Naive B cell (primary cell): ENCODE measurements at regions not wholly inside any gene's neighbourhood (a gene's known extent, or its start where the extent isn't known, plus 50 kb on each side); places are given as distances from the start of the nearest gene placed in this dataset.
"Not testable (repeated sequence)": the region's sequence is repeated elsewhere in the genome, so short reads cannot be mapped to it uniquely, and the experiment has no call there.

Source experiments
- ATAC-seq, 2 donors: fragments of 150-1000 bp; cut with Tn5 transposase; 2 replicates each; pipeline ENCODE4 v1.10.0; 2021; ENCODE audit warnings: low read depth in 2 of 2, mild to moderate bottlenecking in 2 of 2, moderate library complexity in 2 of 2
- DNase-seq: peaks from one replicate; pipeline ENCODE4 v3.0.0; 2022
- H3K27ac Mint-ChIP-seq, 6 donors: one replicate each; pipeline ENCODE4 v1.8.0; 2020 to 2022; ENCODE audit warnings: mild to moderate bottlenecking in 6 of 6, mixed read lengths in 6 of 6, moderate library complexity in 5 of 6, inconsistent platforms in 2 of 6
- H3K27me3 Mint-ChIP-seq, 3 donors: one replicate each; pipeline ENCODE4 v1.8.0; 2021 to 2022; ENCODE audit warnings: mixed read lengths in 3 of 3, mild to moderate bottlenecking in 1 of 3
- H3K36me3 Mint-ChIP-seq, 2 donors: one replicate each; pipeline ENCODE4 v1.8.0; 2020 to 2022; ENCODE audit warnings: mixed read lengths in 2 of 2, inconsistent platforms in 1 of 2, mild to moderate bottlenecking in 1 of 2
- H3K4me1 Mint-ChIP-seq, 3 donors: one replicate each; pipeline ENCODE4 v1.8.0; 2020 to 2022; ENCODE audit warnings: mixed read lengths in 3 of 3, inconsistent platforms in 1 of 3, mild to moderate bottlenecking in 1 of 3, moderate library complexity in 1 of 3
- H3K4me3 Mint-ChIP-seq, 8 donors: one replicate each; pipeline ENCODE4 v1.8.0; 2020 to 2022; ENCODE audit warnings: mild to moderate bottlenecking in 8 of 8, mixed read lengths in 8 of 8, moderate library complexity in 8 of 8, inconsistent platforms in 2 of 8
- H3K9me3 Mint-ChIP-seq, 7 donors: one replicate each; pipeline ENCODE4 v1.8.0; 2020 to 2022; ENCODE audit warnings: mixed read lengths in 7 of 7, mild to moderate bottlenecking in 5 of 7, inconsistent platforms in 2 of 7, moderate library complexity in 1 of 7

DNA sequence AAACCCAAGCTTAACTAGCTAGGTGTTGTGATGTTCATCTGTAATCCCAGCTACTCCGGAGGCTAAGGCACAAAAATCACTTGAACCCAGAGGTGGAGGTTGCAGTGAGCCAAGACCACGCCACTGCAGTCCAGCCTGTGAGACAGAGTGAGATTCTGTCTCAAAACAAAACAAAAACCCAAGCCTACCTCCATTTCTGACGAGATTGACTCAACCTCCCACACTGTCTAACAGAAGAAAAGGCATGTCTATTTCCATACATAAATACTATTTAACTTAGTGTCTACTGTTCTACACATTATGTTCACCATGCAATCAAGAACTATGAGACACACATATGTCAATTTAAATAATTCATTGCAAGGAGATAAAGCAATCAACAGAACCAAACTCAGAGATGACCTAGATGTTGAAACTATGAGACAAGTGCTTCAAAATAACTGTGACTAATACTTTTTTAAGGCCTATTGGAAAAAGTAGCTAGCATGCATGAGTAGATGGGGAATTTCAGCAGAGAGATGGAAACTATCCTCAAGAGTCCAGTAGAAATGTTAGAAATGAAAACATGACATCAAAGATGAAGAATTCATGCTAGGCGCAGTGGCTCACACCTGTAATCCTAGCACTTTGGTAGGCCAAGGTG, 75.9 kb upstream of the DHRS4 start:
- ATAC-seq (no peak), DNase-seq (no peak)
- H3K4me3 Mint-ChIP-seq: no peak overlapping the region
- no peaks in the 10 kb centered on the region for H3K36me3 Mint-ChIP-seq
- H3K9me3 Mint-ChIP-seq: peaks cover 0 to 5% (median 3%) of the 10 kb centered on the region in 7 donors
- H3K27me3 Mint-ChIP-seq: peaks cover 21 to 29% (median 26%) of the 10 kb centered on the region in 3 donors
- no peak overlapping the region for H3K27ac Mint-ChIP-seq
- no peaks in the 10 kb centered on the region for H3K4me1 Mint-ChIP-seq

DNA sequence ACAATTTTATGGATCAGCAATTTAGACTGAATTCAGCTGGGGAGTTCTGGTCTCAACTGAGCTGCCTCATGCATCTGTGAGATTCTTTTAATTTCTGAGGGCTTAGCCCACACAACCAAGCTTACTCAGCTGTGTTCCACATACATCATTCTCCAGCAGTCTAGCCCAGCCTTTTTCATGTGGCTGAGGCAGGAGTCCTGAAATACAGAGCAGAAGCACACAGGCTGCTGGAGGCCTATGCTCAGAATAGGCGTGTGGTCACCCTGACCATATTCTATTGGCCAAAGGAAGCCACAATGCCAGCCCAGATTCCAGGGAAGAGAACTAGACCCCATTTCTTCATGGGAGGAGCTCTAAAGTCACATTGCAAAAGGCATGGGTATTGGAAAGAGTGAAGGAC, 72.3 kb upstream of the DHRS4 start:
- no peak overlapping the region for H3K4me3 Mint-ChIP-seq
- H3K27me3 Mint-ChIP-seq: peaks cover 4 to 10% (median 9%) of the 10 kb centered on the region in 3 donors
- H3K9me3 Mint-ChIP-seq: peaks cover 0 to 4% (median 0%) of the 10 kb centered on the region in 7 donors
- DNase-seq (no peak), ATAC-seq (no peak)
- no peak overlapping the region for H3K27ac Mint-ChIP-seq
- H3K4me1 Mint-ChIP-seq: no peaks in the 10 kb centered on the region
- no peaks in the 10 kb centered on the region for H3K36me3 Mint-ChIP-seq

DNA sequence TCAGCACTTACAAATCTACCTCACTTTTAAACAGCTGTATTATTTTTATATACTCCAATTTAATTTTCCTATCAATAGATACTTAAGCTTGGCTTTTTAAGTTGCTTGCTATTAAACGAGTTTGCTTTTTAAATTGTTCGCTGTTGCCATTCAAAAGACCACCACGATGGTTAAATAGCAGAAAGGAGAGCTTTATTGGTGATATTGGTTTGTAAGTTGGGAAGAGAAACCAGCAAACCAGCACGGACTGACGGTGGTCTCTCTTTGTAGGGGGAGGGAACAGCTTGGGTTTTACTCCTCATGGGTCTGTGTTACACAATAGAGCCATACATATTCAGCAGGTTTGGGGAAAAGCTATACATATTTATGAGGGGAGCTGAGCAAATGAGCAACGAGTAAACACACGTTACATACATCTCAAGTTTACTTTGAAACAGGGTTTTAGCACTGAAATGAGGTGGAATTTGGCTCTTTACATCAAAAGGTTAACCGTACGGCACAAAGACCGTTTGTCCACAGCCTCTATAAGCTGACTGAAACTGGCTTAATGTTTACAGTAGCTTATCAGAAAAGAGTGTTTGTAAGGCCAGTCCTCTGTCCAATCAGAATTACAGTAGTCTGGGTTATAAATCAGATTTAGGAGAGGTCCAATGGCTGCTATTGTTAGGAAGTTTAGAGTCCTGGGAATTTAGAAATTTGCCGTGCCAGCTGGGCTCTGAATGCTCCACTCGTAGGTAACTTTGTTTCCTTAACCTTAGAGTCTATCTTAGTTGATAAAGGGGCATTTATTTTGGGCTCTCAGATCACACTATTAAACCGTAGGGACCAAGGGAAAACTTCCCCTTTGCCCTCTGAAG, 69.7 kb upstream of the DHRS4 start:
- peaks cover 5 to 18% (median 8%) of the 10 kb centered on the region in 7 donors for H3K9me3 Mint-ChIP-seq
- DNase-seq (no peak), ATAC-seq (no peak)
- peaks cover 4 to 11% (median 11%) of the 10 kb centered on the region in 3 donors for H3K27me3 Mint-ChIP-seq
- no peaks in the 10 kb centered on the region for H3K4me1 Mint-ChIP-seq
- H3K27ac Mint-ChIP-seq: no peak overlapping the region
- H3K36me3 Mint-ChIP-seq: peaks cover 0 to 8% of the 10 kb centered on the region in 2 donors
- no peak overlapping the region for H3K4me3 Mint-ChIP-seq

DNA sequence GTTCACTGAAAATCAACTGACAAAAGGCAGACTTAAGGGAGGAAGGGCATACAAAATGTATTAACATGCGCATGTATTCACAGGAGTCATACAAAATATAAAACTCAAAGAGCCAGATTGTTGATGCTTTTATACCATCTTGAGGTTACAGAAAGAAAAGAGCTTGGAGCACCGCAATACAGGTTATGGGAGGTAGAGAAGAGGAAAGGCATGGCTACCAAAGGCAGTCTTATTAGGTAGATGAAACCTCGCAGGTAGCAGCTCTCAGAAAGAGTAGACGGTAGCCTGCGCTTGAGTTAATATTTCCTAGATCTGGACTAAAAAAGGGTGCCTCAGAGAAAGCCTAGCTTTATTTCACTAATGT, 69.0 kb upstream of the DHRS4 start:
- Mint-ChIP-seq H3K27me3 (peaks cover 8 to 16% (median 11%) of the 10 kb centered on the region in 3 donors), H3K36me3 (peaks cover 0 to 8% of the 10 kb centered on the region in 2 donors), H3K4me1 (no peaks in the 10 kb centered on the region), H3K9me3 (peaks cover 5 to 18% (median 6%) of the 10 kb centered on the region in 7 donors), H3K27ac (no peak overlapping the region), H3K4me3 (no peak overlapping the region)
- no peak for DNase-seq
- ATAC-seq: no peak

DNA sequence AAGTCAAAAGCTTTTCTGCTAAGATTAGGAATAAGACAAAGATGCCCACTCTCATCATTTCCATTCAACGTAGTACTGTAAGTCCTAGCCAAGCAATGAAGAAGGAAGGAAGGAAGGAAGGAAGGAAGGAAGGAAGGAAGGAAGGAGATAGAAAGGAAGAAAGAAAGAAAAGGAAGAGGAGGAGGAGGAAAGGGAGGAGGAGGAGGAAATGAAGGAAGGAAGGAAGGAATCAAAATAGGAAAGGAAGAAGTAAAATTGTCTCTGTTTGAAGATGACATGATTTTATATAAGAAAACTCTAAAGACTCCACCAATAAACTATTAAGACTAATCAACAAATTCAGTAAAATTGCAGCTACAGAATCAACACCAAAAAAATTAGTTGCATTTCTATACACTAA, 66.0 kb upstream of the DHRS4 start:
- no peaks in the 10 kb centered on the region for H3K4me1 Mint-ChIP-seq
- H3K4me3 Mint-ChIP-seq: no peak overlapping the region
- peaks cover 8 to 34% (median 11%) of the 10 kb centered on the region in 3 donors for H3K27me3 Mint-ChIP-seq
- DNase-seq (no peak), ATAC-seq (no peak)
- peaks cover 0 to 8% of the 10 kb centered on the region in 2 donors for H3K36me3 Mint-ChIP-seq
- peaks cover 5 to 18% (median 6%) of the 10 kb centered on the region in 7 donors for H3K9me3 Mint-ChIP-seq
- no peak overlapping the region for H3K27ac Mint-ChIP-seq

DNA sequence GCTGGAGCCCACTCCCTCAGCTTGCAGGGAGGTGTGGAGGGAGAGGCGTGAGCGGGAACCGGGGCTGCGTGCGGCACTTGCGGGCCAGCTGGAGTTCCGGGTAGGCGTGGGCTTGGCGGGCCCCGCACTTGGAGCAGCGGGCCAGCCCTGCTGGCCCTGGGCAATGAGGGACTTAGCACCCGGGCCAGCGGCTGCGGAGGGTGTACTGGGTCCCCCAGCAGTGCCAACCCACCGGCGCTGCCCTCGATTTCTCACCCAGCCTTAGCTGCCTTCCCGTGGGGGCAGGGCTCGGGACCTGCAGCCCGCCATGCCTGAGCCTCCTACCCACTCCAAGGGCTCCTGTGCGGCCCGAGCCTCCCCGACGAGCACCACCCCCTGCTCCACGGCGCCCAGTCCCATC, 61.9 kb upstream of the DHRS4 start:
- Mint-ChIP-seq H3K27me3 (peaks cover 11 to 41% (median 12%) of the 10 kb centered on the region in 3 donors), H3K9me3 (peaks cover 5 to 18% (median 6%) of the 10 kb centered on the region in 7 donors)
- H3K4me1 Mint-ChIP-seq, H3K36me3 Mint-ChIP-seq, ATAC-seq, DNase-seq, H3K27ac Mint-ChIP-seq, H3K4me3 Mint-ChIP-seq: not testable (repeated sequence)

DNA sequence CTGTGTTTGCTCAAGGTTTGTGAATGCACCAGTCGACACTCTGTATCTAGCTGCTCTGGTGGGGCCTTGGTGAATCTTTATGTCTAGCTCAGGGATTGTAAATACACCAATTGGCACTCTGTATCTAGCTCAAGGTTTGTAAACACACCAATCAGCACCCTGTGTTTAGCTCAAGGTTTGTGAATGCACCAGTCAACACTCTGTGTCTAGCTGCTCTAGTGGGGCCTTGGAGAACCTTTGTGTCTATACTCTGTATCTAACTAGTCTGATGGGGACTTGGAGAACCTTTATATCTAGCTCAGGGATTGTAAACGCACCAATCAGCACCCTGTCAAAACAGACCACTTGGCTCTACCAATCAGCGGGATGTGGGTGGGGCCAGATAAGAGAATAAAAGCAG, 61.3 kb upstream of the DHRS4 start:
- ATAC-seq: not testable (repeated sequence)
- peaks cover 6 to 35% (median 11%) of the 10 kb centered on the region in 3 donors for H3K27me3 Mint-ChIP-seq

DNA sequence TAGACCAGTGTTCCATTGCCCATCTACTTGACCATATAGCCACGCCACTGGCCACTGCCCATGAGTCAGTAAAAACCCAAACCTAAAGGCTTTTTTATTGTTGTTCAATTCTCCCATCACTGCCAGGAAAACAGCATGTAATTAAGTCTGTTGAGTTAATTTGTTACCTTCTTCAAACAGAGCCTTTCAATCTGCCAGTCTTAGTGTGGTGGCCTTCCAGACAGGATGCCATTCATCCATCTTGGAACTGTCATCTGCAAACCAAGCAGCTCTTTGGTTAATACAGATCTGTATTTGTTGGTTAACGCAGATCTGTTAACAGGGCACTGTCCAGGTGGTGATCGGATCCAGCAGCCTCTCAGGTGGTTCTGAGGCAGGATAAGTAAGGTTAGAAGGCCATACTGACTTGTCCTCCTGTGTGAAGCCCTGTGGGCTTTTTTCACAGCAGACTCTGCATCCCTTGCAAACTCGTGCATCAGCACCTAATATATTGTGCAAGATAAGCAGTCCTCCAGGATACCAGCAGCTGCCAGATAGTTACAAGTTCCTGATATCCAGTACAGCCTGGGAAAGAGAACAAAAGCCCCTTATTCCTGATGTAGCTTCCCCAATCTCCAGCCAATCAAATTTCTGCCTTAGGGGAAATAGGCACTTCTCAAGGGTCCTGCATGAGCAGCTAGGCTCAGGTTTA, 59.1 kb upstream of the DHRS4 start:
- Mint-ChIP-seq H3K4me3 (peak overlapping the region in 1 of 8 donors; percentile 16), H3K27me3 (peaks cover 0 to 30% (median 5%) of the 10 kb centered on the region in 3 donors), H3K9me3 (peaks cover 0 to 5% (median 0%) of the 10 kb centered on the region in 7 donors), H3K27ac (no peak overlapping the region), H3K36me3 (no peaks in the 10 kb centered on the region), H3K4me1 (no peaks in the 10 kb centered on the region)
- DNase-seq (no peak), ATAC-seq (no peak)

More for the DNA sequence above, 61.3 kb upstream of the DHRS4 start:
- not testable (repeated sequence) for H3K36me3 Mint-ChIP-seq, H3K4me3 Mint-ChIP-seq, H3K4me1 Mint-ChIP-seq, DNase-seq
- Mint-ChIP-seq H3K27ac (peak overlapping the region in 1 of 6 donors; percentile 76), H3K9me3 (peaks cover 3 to 13% (median 6%) of the 10 kb centered on the region in 7 donors)

DNA sequence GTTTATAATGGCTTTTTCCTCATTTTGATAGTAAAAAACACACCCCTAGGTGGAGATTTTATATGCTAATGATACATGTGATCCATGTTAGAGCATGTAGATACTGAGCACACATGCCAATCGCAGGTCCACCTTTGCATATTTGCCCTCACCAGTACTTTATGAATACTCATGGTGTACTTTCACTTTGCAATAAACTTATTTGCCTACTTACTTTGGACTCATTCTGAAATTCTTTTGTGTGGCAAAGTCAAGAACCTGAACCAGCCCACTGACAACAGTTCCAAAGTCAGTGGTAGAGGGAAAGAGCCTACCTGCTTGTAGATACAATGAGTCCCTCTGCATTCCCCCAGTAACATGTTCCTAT, 58.5 kb upstream of the DHRS4 start:
- no peak overlapping the region for H3K27ac Mint-ChIP-seq
- peaks cover 0 to 5% (median 0%) of the 10 kb centered on the region in 7 donors for H3K9me3 Mint-ChIP-seq
- DNase-seq (no peak), ATAC-seq (no peak)
- peaks cover 3 to 32% (median 4%) of the 10 kb centered on the region in 3 donors for H3K27me3 Mint-ChIP-seq
- no peaks in the 10 kb centered on the region for H3K4me1 Mint-ChIP-seq
- H3K4me3 Mint-ChIP-seq: no peak overlapping the region
- H3K36me3 Mint-ChIP-seq: no peaks in the 10 kb centered on the region

DNA sequence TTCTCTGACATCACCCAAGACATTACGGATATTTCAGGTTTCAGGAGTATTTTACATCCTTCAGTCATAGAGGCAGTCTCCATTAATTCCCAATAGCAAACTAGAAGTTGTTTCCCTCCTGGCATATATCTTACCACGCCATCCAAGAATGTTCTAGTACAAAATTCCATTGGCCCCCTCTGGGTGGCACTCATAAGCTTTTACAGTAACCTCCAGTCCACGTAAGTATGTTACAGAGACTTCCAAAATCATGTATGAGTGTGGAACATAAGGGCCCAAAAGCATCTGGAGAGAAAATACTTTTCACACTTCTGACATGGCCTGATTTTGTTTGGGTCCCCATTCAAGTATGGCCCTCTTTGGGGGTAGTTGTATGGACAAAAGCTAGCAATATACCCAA, 58.1 kb upstream of the DHRS4 start:
- Mint-ChIP-seq H3K27me3 (peaks cover 4 to 32% (median 8%) of the 10 kb centered on the region in 3 donors), H3K27ac (no peak overlapping the region), H3K36me3 (no peaks in the 10 kb centered on the region), H3K4me1 (no peaks in the 10 kb centered on the region), H3K4me3 (no peak overlapping the region), H3K9me3 (peaks cover 0 to 5% (median 0%) of the 10 kb centered on the region in 7 donors)
- no peak for DNase-seq
- no peak for ATAC-seq

DNA sequence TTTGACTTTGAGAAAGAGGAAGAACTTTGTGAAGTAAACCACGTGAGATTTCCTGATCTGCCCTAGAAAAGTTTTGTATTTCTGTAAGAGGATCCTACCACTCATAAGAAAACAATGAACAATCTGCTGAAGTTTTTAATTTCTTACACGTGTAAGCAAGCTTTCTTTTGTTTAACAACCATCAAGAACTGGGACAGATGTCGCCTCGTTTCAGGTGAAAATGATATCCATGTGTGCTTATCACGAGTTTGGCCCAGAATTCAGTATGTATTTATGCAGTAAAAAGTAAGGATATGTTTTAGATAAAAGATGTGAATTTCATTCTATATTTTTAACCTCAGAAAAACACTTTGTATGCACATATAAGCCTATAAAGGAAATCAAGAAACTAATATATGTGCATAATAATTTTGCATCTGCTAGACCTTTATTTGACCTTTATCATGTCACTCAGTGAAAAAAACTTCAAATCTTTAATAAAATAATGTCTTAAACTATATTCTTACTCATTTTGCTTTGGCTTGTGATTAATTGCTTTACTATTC, 56.9 kb upstream of the DHRS4 start:
- ATAC-seq: no peak
- Mint-ChIP-seq H3K4me3 (no peak overlapping the region), H3K9me3 (peaks cover 0 to 5% (median 0%) of the 10 kb centered on the region in 7 donors), H3K27ac (peak overlapping the region in 1 of 6 donors; percentile 57), H3K27me3 (peaks cover 8 to 34% (median 17%) of the 10 kb centered on the region in 3 donors), H3K4me1 (no peaks in the 10 kb centered on the region), H3K36me3 (no peaks in the 10 kb centered on the region)
- DNase-seq: no peak

DNA sequence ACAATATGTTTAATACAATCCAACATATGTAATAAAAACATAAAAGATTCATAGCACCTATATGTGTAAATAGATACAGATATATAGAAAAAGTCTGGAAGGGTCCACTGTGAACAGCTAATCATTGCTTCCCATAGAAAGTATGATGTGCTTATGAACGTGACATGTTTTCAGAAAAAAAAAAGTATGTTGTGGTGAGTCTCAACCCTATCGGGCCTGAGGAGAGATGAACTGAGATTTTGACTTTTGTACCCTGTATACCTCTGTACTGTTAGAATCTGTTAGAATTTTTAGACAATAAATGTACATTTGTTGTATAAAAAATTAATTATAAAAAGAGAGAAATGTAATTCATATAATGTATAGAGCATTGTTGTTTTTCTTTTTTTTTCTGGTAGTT, 56.3 kb upstream of the DHRS4 start:
- not testable (repeated sequence) for ATAC-seq, H3K27ac Mint-ChIP-seq
- peaks cover 8 to 29% (median 17%) of the 10 kb centered on the region in 3 donors for H3K27me3 Mint-ChIP-seq

DNA sequence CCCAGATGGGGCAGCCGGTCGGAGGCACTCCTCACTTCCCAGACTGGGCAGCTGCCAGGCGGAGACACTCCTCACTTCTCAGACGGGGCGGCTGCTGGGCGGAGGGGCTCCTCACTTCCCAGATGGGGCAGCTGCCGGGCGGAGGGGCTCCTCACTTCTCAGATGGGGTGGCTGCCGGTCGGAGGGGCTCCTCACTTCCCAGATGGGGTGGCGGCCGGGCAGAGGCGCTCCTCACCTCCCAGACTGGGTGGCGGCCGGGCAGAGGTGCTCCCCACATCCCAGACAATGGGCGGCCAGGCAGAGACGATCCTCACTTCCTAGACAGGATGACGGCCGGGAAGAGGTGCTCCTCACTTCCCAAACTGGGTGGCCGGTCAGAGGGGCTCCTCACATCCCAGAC, 55.2 kb upstream of the DHRS4 start:
- not testable (repeated sequence) for ATAC-seq, H3K36me3 Mint-ChIP-seq, H3K9me3 Mint-ChIP-seq, DNase-seq, H3K4me3 Mint-ChIP-seq, H3K27ac Mint-ChIP-seq, H3K4me1 Mint-ChIP-seq
- peaks cover 18 to 29% (median 19%) of the 10 kb centered on the region in 3 donors for H3K27me3 Mint-ChIP-seq

More for the DNA sequence above, 56.3 kb upstream of the DHRS4 start:
- not testable (repeated sequence) for H3K9me3 Mint-ChIP-seq, DNase-seq, H3K4me3 Mint-ChIP-seq, H3K4me1 Mint-ChIP-seq, H3K36me3 Mint-ChIP-seq
